LNCAP (cell line): ENCODE measurements at regions not wholly inside any gene's neighbourhood (a gene's known extent, or its start where the extent isn't known, plus 50 kb on each side); places are given as distances from the start of the nearest gene placed in this dataset.

ENCODE experiments used
- CTCF ChIP-seq: fragments of 450-650 bp; IDR thresholded peaks from 2 replicates; pipeline ENCODE4 v1.5.1; 2017; ENCODE audit warnings: mild to moderate bottlenecking

- TF ChIP-seq CTCF, result no peak
Measured at GRCh38 chr13:59342400-59342799, 821.3 kb downstream of the DIAPH3 start.

- TF ChIP-seq CTCF, result no peak
Measured at GRCh38 chr13:59343132-59343531, 820.6 kb downstream of the DIAPH3 start.

DNA sequence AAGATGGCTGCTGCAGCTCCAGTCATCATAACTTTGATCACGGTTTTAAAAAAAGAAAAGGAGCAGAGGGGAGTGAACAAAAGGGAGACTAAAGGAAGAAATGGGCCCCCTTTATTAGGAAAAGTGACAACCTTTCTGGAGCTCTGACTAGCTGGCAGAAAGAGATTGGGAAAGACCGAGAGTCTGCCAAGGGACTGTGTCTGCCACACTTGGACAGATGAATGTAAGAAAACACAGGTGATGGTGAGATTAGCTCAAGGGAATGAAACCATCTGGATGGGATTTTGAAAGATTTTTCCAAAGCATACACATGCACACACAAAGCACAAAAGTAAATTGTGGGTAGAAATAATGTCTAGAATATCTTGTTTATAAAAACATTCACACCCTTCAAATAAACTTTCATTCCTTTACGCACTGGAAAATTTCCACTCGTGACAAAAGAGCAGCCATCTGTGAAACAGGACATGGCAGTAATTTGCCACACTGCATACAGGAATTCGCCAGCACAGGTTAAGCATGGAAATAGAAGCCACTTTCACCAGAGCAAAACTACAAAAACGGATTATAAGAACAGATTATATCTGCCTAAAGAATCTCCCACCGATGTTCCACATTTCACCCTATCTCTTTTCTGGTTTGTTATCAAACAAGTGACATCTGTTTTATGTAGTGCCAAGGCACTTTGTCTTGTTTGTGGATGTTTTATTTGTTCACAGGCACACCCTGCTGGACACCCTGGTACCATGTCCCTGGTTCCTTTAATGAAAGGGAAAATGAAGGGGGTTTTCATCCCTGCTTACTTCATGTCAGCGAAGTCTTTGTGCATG, 819.5 kb downstream of the DIAPH3 start:
- TF ChIP-seq CTCF, result no peak

GRCh38 chr13:59345311-59345710, 818.4 kb downstream of the DIAPH3 start:
- TF ChIP-seq CTCF, result no peak

GRCh38 chr13:59346999-59347723, 816.6 kb downstream of the DIAPH3 start:
- TF ChIP-seq CTCF, result no peak

- no peak for TF ChIP-seq CTCF
Measured at GRCh38 chr13:59348617-59349016, 815.1 kb downstream of the DIAPH3 start.

GRCh38 chr13:59352600-59352999, 811.1 kb downstream of the DIAPH3 start:
- TF ChIP-seq CTCF, result no peak
